Choroid plexus epithelial cell (primary cell): ENCODE measurements at regions not wholly inside any gene's neighbourhood (a gene's known extent, or its start where the extent isn't known, plus 50 kb on each side); places are given as distances from the start of the nearest gene placed in this dataset.
"Not testable (repeated sequence)": the region's sequence is repeated elsewhere in the genome, so short reads cannot be mapped to it uniquely, and the experiment has no call there.

Experiments
- DNase-seq: peaks from one replicate; pipeline ENCODE4 v3.0.0-alpha.2; 2010; ENCODE audit warnings: low read depth
- H3K4me3 ChIP-seq: 2 replicates; pipeline ENCODE4 v1.5.1; 2011; ENCODE audit warnings: low read depth, mild to moderate bottlenecking, control low read depth, low read length, moderate library complexity
- CTCF ChIP-seq: conservative IDR thresholded peaks from 2 replicates; pipeline ENCODE4 v1.5.1; 2011; ENCODE audit warnings: low read depth, mild to moderate bottlenecking, control low read depth, inconsistent platforms, low read length, moderate library complexity

- H3K4me3 ChIP-seq: no peak overlapping the region
- TF ChIP-seq CTCF: no peak
- no peak for DNase-seq
These were observed 146.2 kb downstream of the GXYLT1 start for GRCh38 chr12:41998436-41998835.

GRCh38 chr12:41993283-41993682, 151.4 kb downstream of the GXYLT1 start:
- DNase-seq: no peak
- TF ChIP-seq CTCF: no peak

GRCh38 chr12:41992692-41993215, 151.9 kb downstream of the GXYLT1 start:
- TF ChIP-seq CTCF: no peak
- no peak for DNase-seq
- no peak overlapping the region for H3K4me3 ChIP-seq

More at GRCh38 chr12:41993283-41993682, 151.4 kb downstream of the GXYLT1 start:
- no peak overlapping the region for H3K4me3 ChIP-seq

- no peak for TF ChIP-seq CTCF
- DNase-seq: no peak
- H3K4me3 ChIP-seq: no peak overlapping the region
These were observed 152.7 kb downstream of the GXYLT1 start for GRCh38 chr12:41992022-41992421.

- no peak overlapping the region for H3K4me3 ChIP-seq
- no peak for DNase-seq
- no peak for TF ChIP-seq CTCF
These were observed 156.0 kb downstream of the GXYLT1 start for GRCh38 chr12:41988715-41989114.

- DNase-seq, H3K4me3 ChIP-seq: not testable (repeated sequence)
These were observed 158.2 kb downstream of the GXYLT1 start for GRCh38 chr12:41986513-41986912.

- no peak for DNase-seq
- no peak overlapping the region for H3K4me3 ChIP-seq
- no peak for TF ChIP-seq CTCF
These were observed 160.8 kb downstream of the GXYLT1 start for GRCh38 chr12:41983856-41984255.
